SJSA1 (cell line): ENCODE measurements at regions not wholly inside any gene's neighbourhood (a gene's known extent, or its start where the extent isn't known, plus 50 kb on each side); places are given as distances from the start of the nearest gene placed in this dataset.
"Not testable (repeated sequence)": the region's sequence is repeated elsewhere in the genome, so short reads cannot be mapped to it uniquely, and the experiment has no call there.

Experiments
- DNase-seq, 2 experiments: peaks; one replicate each; pipeline ENCODE4 v3.0.0-alpha.2; 2015 to 2020; ENCODE audit warnings: low spot score in 2 of 2, low read depth in 1 of 2
- H3K27ac ChIP-seq: fragments of 250-450 bp; sonication (Bioruptor Pico); 2 replicates; pipeline ENCODE4 v1.5.1; 2020; ENCODE audit warnings: mild to moderate bottlenecking, moderate library complexity
- H3K27me3 ChIP-seq: fragments of 250-450 bp; sonication (Bioruptor Pico); replicated peaks from 2 replicates; pipeline ENCODE4 v1.5.1; 2020; ENCODE audit warnings: mild to moderate bottlenecking, moderate library complexity
- H3K36me3 ChIP-seq: fragments of 250-450 bp; sonication (Bioruptor Pico); 2 replicates; pipeline ENCODE4 v1.5.1; 2020; ENCODE audit warnings: mild to moderate bottlenecking
- H3K4me1 ChIP-seq: fragments of 250-450 bp; sonication (Bioruptor Pico); replicated peaks from 2 replicates; pipeline ENCODE4 v1.6.1; 2021; ENCODE audit warnings: mild to moderate bottlenecking
- H3K4me3 ChIP-seq: fragments of 250-450 bp; sonication (Bioruptor Pico); 2 replicates; pipeline ENCODE4 v1.5.1; 2020; ENCODE audit warnings: mild to moderate bottlenecking
- H3K9me3 ChIP-seq: fragments of 250-450 bp; sonication (Bioruptor Pico); replicated peaks from 2 replicates; pipeline ENCODE4 v1.5.1; 2020; ENCODE audit warnings: mild to moderate bottlenecking

DNA sequence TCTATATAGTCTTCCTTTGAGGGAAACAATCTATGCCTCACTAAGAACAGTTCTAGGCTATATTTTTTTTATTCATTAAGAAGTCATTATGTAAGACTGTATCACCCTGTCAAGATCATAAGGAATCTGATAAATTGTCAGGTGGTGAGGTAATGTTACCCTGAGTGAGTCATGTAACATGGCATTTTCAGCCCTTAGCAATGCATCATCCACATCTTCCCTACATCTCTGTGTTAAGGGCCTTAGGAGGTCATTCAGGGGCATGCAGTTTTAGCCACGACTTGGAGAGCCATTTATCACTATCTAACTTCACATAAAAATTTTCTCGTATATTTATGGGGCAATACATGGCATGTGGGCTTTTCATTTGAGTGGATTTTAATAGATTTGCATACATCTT lies 924.5 kb upstream of the MBL2 start:
- H3K27ac ChIP-seq: no peak overlapping the region
- H3K9me3 ChIP-seq: peaks cover 7% of the 10 kb centered on the region; the same call in 1 of the 2 replicates
- no peak overlapping the region for H3K4me3 ChIP-seq
- H3K27me3 ChIP-seq: no peaks in the 10 kb centered on the region
- H3K36me3 ChIP-seq: no peaks in the 10 kb centered on the region
- H3K4me1 ChIP-seq: no peaks in the 10 kb centered on the region
- DNase-seq: no peak

DNA sequence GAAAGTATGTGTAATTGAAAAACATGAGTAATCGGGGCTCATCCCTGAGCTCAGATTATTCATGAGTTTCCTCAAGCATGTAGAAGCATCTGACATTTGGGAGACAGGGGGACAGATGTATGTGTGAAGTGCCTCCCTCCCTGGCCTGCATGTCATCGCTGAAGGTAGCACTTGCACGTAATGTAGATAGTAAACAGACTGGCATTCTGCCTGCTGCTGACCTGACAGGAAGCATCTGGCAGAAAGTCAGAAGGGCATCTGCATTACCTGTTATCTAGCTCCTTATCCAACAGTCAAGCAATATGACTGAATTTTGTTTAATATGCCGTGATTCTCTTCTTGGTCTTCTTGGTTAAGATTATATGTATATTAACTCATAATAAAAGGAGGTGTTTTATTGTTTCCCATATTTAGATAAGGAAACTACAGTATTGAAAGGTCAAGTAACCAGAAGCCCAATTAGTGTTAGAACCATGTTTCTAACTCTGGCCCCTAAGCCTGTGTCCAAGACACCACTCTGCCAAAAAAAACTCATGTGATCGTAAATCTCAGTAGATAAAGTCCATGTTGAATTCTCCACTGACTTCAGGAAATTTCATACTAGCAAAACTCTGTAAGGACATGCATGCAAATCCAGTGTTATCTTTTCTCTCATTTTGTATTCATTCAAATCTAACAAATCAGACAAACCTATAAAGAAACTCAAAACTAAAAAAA lies 918.1 kb upstream of the MBL2 start:
- Histone ChIP-seq H3K27me3 (no peaks in the 10 kb centered on the region), H3K36me3 (no peaks in the 10 kb centered on the region), H3K27ac (no peak overlapping the region), H3K4me3 (no peak overlapping the region), H3K4me1 (no peaks in the 10 kb centered on the region), H3K9me3 (peaks cover 3% of the 10 kb centered on the region; the same call in 1 of the 2 replicates)
- no peak for DNase-seq

GRCh38 chr10:53687800-53688199 lies 915.2 kb upstream of the MBL2 start:
- H3K4me1 ChIP-seq: no peaks in the 10 kb centered on the region
- H3K36me3 ChIP-seq: no peaks in the 10 kb centered on the region

GRCh38 chr10:53682885-53683284 lies 910.3 kb upstream of the MBL2 start:
- Histone ChIP-seq H3K9me3 (peaks cover 2% of the 10 kb centered on the region; the same call in 1 of the 2 replicates), H3K4me3 (no peak overlapping the region), H3K27ac (no peak overlapping the region), H3K4me1 (no peaks in the 10 kb centered on the region), H3K36me3 (no peaks in the 10 kb centered on the region), H3K27me3 (no peaks in the 10 kb centered on the region)
- no peak for DNase-seq

More at GRCh38 chr10:53687800-53688199, 915.2 kb upstream of the MBL2 start:
- Histone ChIP-seq H3K9me3 (peaks cover 6% of the 10 kb centered on the region; the same call in 1 of the 2 replicates), H3K27me3 (no peaks in the 10 kb centered on the region), H3K27ac (no peak overlapping the region), H3K4me3 (no peak overlapping the region)
- no peak for DNase-seq

GRCh38 chr10:53682458-53682857 lies 909.9 kb upstream of the MBL2 start:
- Histone ChIP-seq H3K36me3 (no peaks in the 10 kb centered on the region), H3K4me3 (no peak overlapping the region), H3K27me3 (no peaks in the 10 kb centered on the region), H3K27ac (no peak overlapping the region), H3K4me1 (no peaks in the 10 kb centered on the region), H3K9me3 (peaks cover 2% of the 10 kb centered on the region; the same call in 1 of the 2 replicates)
- no peak for DNase-seq

DNA sequence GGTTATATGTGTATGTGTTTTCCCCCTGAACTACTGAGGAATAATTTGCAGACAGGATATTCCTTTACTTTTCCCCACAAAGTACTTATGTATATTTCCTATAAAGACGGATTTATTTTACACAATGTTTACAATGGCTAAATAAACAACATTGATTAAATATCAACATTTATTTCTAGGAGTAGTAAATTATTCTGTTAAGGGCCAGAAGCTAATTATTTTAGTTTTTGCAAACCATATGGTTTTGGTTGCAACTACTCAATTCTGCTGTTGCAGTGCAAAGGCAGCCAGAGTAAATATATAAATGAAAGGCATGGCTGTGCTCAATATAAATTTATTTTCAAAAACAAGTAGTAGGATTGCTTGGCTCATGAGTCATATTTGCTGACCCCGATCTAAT lies 907.1 kb upstream of the MBL2 start:
- no peaks in the 10 kb centered on the region for H3K4me1 ChIP-seq
- H3K9me3 ChIP-seq: peaks cover 2% of the 10 kb centered on the region; the same call in 1 of the 2 replicates
- no peak for DNase-seq
- no peak overlapping the region for H3K27ac ChIP-seq
- no peak overlapping the region for H3K4me3 ChIP-seq
- H3K36me3 ChIP-seq: no peaks in the 10 kb centered on the region
- no peaks in the 10 kb centered on the region for H3K27me3 ChIP-seq

DNA sequence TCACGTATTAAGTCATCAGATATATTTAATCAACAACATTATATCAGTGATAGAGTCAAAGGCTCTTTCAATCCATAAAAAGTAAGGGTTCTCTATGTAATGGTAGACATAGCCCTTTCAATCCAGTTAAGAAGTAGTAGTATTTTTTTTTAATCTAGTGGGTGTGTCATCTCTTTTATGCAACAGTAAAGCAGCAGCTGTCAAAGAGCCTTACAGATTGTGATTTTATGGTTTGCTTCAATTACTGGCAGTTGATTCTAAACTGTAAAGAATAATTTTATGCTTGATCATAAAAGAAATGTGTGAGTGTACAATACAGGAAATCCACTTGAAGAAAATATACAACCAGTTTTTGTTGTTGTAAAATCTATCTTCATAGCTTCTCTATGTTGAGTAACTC lies 902.6 kb upstream of the MBL2 start:
- H3K27ac ChIP-seq: no peak overlapping the region
- H3K4me1 ChIP-seq: no peaks in the 10 kb centered on the region
- DNase-seq: no peak
- no peaks in the 10 kb centered on the region for H3K9me3 ChIP-seq
- H3K27me3 ChIP-seq: no peaks in the 10 kb centered on the region
- no peak overlapping the region for H3K4me3 ChIP-seq
- no peaks in the 10 kb centered on the region for H3K36me3 ChIP-seq

GRCh38 chr10:53667063-53667462 lies 894.5 kb upstream of the MBL2 start:
- H3K4me1 ChIP-seq: no peaks in the 10 kb centered on the region
- DNase-seq: no peak

GRCh38 chr10:53664282-53665019 lies 891.9 kb upstream of the MBL2 start:
- DNase-seq: no peak
- H3K36me3 ChIP-seq: no peaks in the 10 kb centered on the region
- H3K27me3 ChIP-seq: no peaks in the 10 kb centered on the region
- no peak overlapping the region for H3K27ac ChIP-seq
- H3K9me3 ChIP-seq: 0 out of 2 replicates have a peak, but pooled peaks cover 5% of the 10 kb centered on the region
- H3K4me3 ChIP-seq: no peak overlapping the region
- no peaks in the 10 kb centered on the region for H3K4me1 ChIP-seq

More at GRCh38 chr10:53667063-53667462, 894.5 kb upstream of the MBL2 start:
- no peaks in the 10 kb centered on the region for H3K36me3 ChIP-seq
- H3K4me3 ChIP-seq: no peak overlapping the region
- H3K27ac ChIP-seq: no peak overlapping the region
- 0 out of 2 replicates have a peak, but pooled peaks cover 5% of the 10 kb centered on the region for H3K9me3 ChIP-seq
- no peaks in the 10 kb centered on the region for H3K27me3 ChIP-seq

- Histone ChIP-seq H3K4me1 (no peaks in the 10 kb centered on the region), H3K27ac (no peak overlapping the region), H3K4me3 (no peak overlapping the region), H3K9me3 (no peaks in the 10 kb centered on the region), H3K27me3 (no peaks in the 10 kb centered on the region), H3K36me3 (no peaks in the 10 kb centered on the region)
- DNase-seq: no peak
These were observed 878.2 kb upstream of the MBL2 start for GRCh38 chr10:53650794-53651193.

GRCh38 chr10:53647221-53647620 lies 874.6 kb upstream of the MBL2 start:
- not testable (repeated sequence) for H3K4me1 ChIP-seq, H3K4me3 ChIP-seq, H3K9me3 ChIP-seq, H3K36me3 ChIP-seq, DNase-seq, H3K27ac ChIP-seq, H3K27me3 ChIP-seq

DNA sequence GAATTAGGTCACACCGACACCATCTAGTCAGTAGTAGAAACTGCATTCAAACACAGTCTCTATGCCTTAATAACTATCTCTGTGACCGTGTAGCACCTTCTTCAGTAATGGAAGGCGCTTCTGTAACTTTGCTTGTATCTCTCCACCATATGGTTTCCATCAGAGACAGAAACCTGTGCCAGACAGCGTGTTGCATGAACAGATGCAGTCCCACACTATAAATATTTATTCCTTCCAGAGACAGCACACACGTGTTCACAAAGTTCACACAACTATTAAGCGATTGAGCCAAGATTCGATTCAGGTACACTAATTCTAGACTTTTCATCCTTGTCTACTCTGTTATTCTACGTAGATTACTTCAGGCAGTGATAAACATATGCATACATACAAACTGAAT lies 873.9 kb upstream of the MBL2 start:
- DNase-seq: no peak
- no peaks in the 10 kb centered on the region for H3K27me3 ChIP-seq

DNA sequence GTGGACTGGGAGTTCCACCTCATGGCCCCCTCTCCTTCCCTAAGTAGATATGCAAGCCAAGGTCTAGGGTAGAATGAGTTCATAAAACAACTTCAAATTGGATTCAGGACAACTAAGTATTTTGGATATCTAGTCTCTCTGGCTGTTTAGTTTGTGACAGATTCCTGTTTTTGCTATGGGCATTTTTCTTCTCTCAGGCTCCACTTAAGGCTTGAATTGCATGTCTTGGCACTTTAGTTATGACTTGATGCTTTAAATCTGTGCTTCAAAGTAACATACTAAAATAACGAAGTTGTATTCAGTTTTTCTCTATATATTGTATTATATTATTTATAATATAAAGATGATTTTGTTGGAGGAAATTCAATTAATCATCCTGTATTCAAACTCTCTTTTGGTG lies 873.4 kb upstream of the MBL2 start:
- DNase-seq: no peak
- Histone ChIP-seq H3K4me1 (no peaks in the 10 kb centered on the region), H3K4me3 (no peak overlapping the region), H3K9me3 (no peaks in the 10 kb centered on the region; the same call in 1 of the 2 replicates), H3K36me3 (no peaks in the 10 kb centered on the region), H3K27ac (no peak overlapping the region), H3K27me3 (no peaks in the 10 kb centered on the region)

More for the DNA sequence above, 873.9 kb upstream of the MBL2 start:
- H3K9me3 ChIP-seq: no peaks in the 10 kb centered on the region; the same call in 1 of the 2 replicates
- no peaks in the 10 kb centered on the region for H3K36me3 ChIP-seq
- H3K27ac ChIP-seq: no peak overlapping the region
- H3K4me3 ChIP-seq: no peak overlapping the region
- H3K4me1 ChIP-seq: no peaks in the 10 kb centered on the region

- no peaks in the 10 kb centered on the region for H3K36me3 ChIP-seq
- no peak overlapping the region for H3K27ac ChIP-seq
- H3K27me3 ChIP-seq: no peaks in the 10 kb centered on the region
- no peak for DNase-seq
- no peaks in the 10 kb centered on the region; the same call in 1 of the 2 replicates for H3K9me3 ChIP-seq
- no peaks in the 10 kb centered on the region for H3K4me1 ChIP-seq
- H3K4me3 ChIP-seq: no peak overlapping the region
These were observed 865.4 kb upstream of the MBL2 start for GRCh38 chr10:53638006-53638405.
